HG02885 (cell line): ENCODE measurements at regions not wholly inside any gene's neighbourhood (a gene's known extent, or its start where the extent isn't known, plus 50 kb on each side); places are given as distances from the start of the nearest gene placed in this dataset.

Experiments used
- ATAC-seq: cut with Tn5 transposase; IDR thresholded peaks from one replicate; pipeline ENCODE4 v1.9.1; 2021; ENCODE audit warnings: mild to moderate bottlenecking; ENCODE audit not compliant: unreplicated experiment, poor library complexity

- no peak for ATAC-seq
Measured at GRCh38 chr6:44530910-44531234, 143.4 kb downstream of the CDC5L start.

- ATAC-seq, result no peak
Measured at GRCh38 chr6:44531442-44532015, 144.0 kb downstream of the CDC5L start.

GRCh38 chr6:44533421-44533820 is 145.9 kb downstream of the CDC5L start:
- no peak for ATAC-seq

- ATAC-seq, result no peak
Measured at GRCh38 chr6:44534291-44534690, 146.8 kb downstream of the CDC5L start.

- no peak for ATAC-seq
Measured at GRCh38 chr6:44535446-44535845, 147.9 kb downstream of the CDC5L start.

GRCh38 chr6:44535967-44536366 is 148.5 kb downstream of the CDC5L start:
- ATAC-seq, result no peak

- no peak for ATAC-seq
Measured at GRCh38 chr6:44537306-44538049, 150.0 kb downstream of the CDC5L start.

- ATAC-seq, result no peak
Measured at GRCh38 chr6:44538131-44538806, 150.8 kb downstream of the CDC5L start.

- ATAC-seq, result no peak
Measured at GRCh38 chr6:44538807-44539201, 151.3 kb downstream of the CDC5L start.

GRCh38 chr6:44539701-44540355 is 152.3 kb downstream of the CDC5L start:
- ATAC-seq, result no peak

- no peak for ATAC-seq
Measured at GRCh38 chr6:44540881-44541280, 153.4 kb downstream of the CDC5L start.

- ATAC-seq, result no peak
Measured at GRCh38 chr6:44542401-44543116, 155.1 kb downstream of the CDC5L start.

- no peak for ATAC-seq
Measured at GRCh38 chr6:44543664-44544063, 156.2 kb downstream of the CDC5L start.

GRCh38 chr6:44545224-44545623 is 157.7 kb downstream of the CDC5L start:
- ATAC-seq, result no peak

GRCh38 chr6:44548319-44548718 is 160.8 kb downstream of the CDC5L start:
- no peak for ATAC-seq

GRCh38 chr6:44549516-44549915 is 162.0 kb downstream of the CDC5L start:
- no peak for ATAC-seq

GRCh38 chr6:44554194-44554593 is 166.7 kb downstream of the CDC5L start:
- ATAC-seq, result no peak

GRCh38 chr6:44554861-44555260 is 167.4 kb downstream of the CDC5L start:
- no peak for ATAC-seq

- ATAC-seq, result no peak
Measured at GRCh38 chr6:44556046-44556445, 168.5 kb downstream of the CDC5L start.

- ATAC-seq, result no peak
Measured at GRCh38 chr6:44558024-44558831, 170.7 kb downstream of the CDC5L start.
